ENCODE measurements at regions not wholly inside any gene's neighbourhood (a gene's known extent, or its start where the extent isn't known, plus 50 kb on each side); places are given as distances from the start of the nearest gene placed in this dataset.

DNA sequence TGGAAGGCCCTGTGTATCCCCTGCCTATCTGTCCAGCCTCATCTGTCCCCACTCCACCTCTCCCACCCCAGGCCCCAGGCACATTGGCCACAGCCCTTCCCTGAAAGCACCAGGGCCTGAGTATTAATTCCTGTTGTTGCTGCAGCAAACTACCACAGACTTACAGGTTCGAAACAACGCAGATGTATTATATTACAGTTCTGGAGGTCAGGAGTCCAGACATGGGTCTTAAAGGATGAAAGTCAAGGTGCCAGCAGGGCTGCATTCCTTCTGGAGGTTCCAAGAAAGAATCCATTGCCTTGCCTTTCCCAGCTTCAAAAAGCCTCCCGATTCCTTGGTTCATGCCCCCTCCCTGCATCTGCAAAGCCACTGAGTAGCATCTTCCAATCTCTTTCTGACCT lies 78.7 kb upstream of the LAPTM4A start:
- TF ChIP-seq CTCF (IDR thresholded peaks at IDR 0.05; ENCODE audit: insufficient read depth, low read length) (no peak), SPI1 (IDR thresholded peaks at IDR 0.05; ENCODE audit: borderline replicate concordance, low read depth) (no peak)
